ENCODE measurements at regions not wholly inside any gene's neighbourhood (a gene's known extent, or its start where the extent isn't known, plus 50 kb on each side); places are given as distances from the start of the nearest gene placed in this dataset.

DNA sequence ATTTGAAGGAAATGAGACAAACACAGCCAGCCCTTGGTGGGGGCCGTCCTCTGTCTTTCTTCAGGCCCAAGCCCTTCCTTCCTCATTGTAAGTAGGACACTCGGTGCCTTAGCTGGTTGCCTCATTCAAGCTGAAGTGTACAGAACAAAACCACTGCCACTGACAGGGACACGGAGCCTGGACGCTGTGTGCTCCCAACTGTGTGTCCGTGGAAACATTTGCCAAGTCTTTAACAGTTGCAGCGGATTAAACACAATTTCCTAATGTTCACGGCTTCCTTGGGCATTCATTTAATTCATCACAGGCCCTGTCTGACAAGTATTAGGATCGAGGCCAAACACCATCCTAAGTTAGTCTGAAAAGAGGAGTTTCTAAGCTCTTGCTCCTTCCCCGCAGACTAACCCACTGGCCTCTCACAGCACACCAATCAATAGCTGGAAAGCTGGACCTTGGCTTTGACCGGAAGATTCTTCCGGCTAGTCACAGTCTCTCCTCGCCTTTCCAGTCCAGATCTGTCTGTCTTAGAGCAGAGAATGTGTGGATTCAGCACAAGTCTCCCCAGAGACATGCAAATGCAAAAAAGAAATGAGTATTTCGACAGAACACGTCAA is 68.7 kb upstream of the ACSL3 start:
- H3K27ac Mint-ChIP-seq: peak overlapping the region in 1 of 3 experiments; percentile 45; a peak in 1 of 7 replicates
- WGBS (ENCODE audit: extremely low coverage, insufficient read length, low lambda C conversion rate): no CpG with 5 or more reads among the region's 14 CpGs
- no peaks in the 10 kb centered on the region for H3K9me3 Mint-ChIP-seq
- Histone ChIP-seq H3K56ac (ENCODE audit: insufficient read length, low read depth, low read length) (no peak overlapping the region), H3K79me2 (ENCODE audit: insufficient read depth, low read length) (no peaks in the 10 kb centered on the region), H3K4ac (ENCODE audit: low read depth, low read length) (no peak overlapping the region), H2BK5ac (ENCODE audit: insufficient read length, low read length) (no peak overlapping the region), H4K91ac (ENCODE audit: insufficient read length, low read depth, low read length) (no peak overlapping the region), H4K8ac (replicated peaks; ENCODE audit: insufficient read length, low read depth, low read length) (no peak overlapping the region), H4K20me1 (ENCODE audit: control insufficient read depth, insufficient read depth, insufficient read length) (no peaks in the 10 kb centered on the region), H3K23me2 (ENCODE audit: insufficient read length, low read depth, low read length, poor library complexity, severe bottlenecking) (no peaks in the 10 kb centered on the region), H3K18ac (ENCODE audit: insufficient read length, low read depth, low read length) (no peak overlapping the region), H2AK5ac (ENCODE audit: insufficient read length, low read length) (no peak overlapping the region), H3K4me1 (ENCODE audit: insufficient read depth, low read length) (peaks cover 3% of the 10 kb centered on the region; the same call in 1 of the 2 replicates), H2AFZ (ENCODE audit: low read length) (no peak overlapping the region), H2BK20ac (ENCODE audit: low read depth, low read length, poor library complexity, severe bottlenecking) (no peak overlapping the region), H2BK120ac (ENCODE audit: low read depth, low read length, poor library complexity, severe bottlenecking) (no peak overlapping the region), H3K9me3 (ENCODE audit: control insufficient read depth, low read depth, low read length) (no peaks in the 10 kb centered on the region), H3K27me3 (ENCODE audit: insufficient read depth, low read length) (no peaks in the 10 kb centered on the region), H3K4me2 (ENCODE audit: insufficient read depth, insufficient read length, low read length) (no peak overlapping the region), H3K14ac (ENCODE audit: insufficient read depth, low read length) (no peak overlapping the region), H2BK12ac (ENCODE audit: insufficient read length, low read depth, low read length) (no peak overlapping the region), H3K79me1 (ENCODE audit: insufficient read depth, low read depth, low read length, poor library complexity, severe bottlenecking) (no peaks in the 10 kb centered on the region), H3K9ac (ENCODE audit: extremely low read depth, insufficient read length, low read length) (no peak overlapping the region), H2BK15ac (ENCODE audit: low read depth, low read length) (no peak overlapping the region), H3T11ph (ENCODE audit: low read length) (no peak overlapping the region), H4K5ac (ENCODE audit: insufficient read length, low read depth, low read length) (no peak overlapping the region), H3K27ac (ENCODE audit: insufficient read length, low read depth, low read length) (no peak overlapping the region), H3K23ac (ENCODE audit: insufficient read length, low read depth, low read length) (no peak overlapping the region)
- no peak overlapping the region for H3K4me3 Mint-ChIP-seq
- peaks cover 29 to 39% of the 10 kb centered on the region in 2 experiments for H3K4me1 Mint-ChIP-seq
- no peaks in the 10 kb centered on the region; a peak in 1 of 7 replicates for H3K36me3 Mint-ChIP-seq (ENCODE audit: insufficient read depth in 1 of 3, low read depth in 3 of 3)
- TF ChIP-seq, protein P1, sequence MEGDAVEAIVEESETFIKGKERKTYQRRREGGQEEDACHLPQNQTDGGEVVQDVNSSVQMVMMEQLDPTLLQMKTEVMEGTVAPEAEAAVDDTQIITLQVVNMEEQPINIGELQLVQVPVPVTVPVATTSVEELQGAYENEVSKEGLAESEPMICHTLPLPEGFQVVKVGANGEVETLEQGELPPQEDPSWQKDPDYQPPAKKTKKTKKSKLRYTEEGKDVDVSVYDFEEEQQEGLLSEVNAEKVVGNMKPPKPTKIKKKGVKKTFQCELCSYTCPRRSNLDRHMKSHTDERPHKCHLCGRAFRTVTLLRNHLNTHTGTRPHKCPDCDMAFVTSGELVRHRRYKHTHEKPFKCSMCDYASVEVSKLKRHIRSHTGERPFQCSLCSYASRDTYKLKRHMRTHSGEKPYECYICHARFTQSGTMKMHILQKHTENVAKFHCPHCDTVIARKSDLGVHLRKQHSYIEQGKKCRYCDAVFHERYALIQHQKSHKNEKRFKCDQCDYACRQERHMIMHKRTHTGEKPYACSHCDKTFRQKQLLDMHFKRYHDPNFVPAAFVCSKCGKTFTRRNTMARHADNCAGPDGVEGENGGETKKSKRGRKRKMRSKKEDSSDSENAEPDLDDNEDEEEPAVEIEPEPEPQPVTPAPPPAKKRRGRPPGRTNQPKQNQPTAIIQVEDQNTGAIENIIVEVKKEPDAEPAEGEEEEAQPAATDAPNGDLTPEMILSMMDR (conservative IDR thresholded peaks at IDR 0.05): no peak
- peaks cover 1% of the 10 kb centered on the region; the same call in 1 of the 2 replicates for H3K27me3 Mint-ChIP-seq (ENCODE audit: low read depth)
- DNase-seq: no peak

Data from H9 (cell line).